ENCODE measurements at regions not wholly inside any gene's neighbourhood (a gene's known extent, or its start where the extent isn't known, plus 50 kb on each side); places are given as distances from the start of the nearest gene placed in this dataset.

DNA sequence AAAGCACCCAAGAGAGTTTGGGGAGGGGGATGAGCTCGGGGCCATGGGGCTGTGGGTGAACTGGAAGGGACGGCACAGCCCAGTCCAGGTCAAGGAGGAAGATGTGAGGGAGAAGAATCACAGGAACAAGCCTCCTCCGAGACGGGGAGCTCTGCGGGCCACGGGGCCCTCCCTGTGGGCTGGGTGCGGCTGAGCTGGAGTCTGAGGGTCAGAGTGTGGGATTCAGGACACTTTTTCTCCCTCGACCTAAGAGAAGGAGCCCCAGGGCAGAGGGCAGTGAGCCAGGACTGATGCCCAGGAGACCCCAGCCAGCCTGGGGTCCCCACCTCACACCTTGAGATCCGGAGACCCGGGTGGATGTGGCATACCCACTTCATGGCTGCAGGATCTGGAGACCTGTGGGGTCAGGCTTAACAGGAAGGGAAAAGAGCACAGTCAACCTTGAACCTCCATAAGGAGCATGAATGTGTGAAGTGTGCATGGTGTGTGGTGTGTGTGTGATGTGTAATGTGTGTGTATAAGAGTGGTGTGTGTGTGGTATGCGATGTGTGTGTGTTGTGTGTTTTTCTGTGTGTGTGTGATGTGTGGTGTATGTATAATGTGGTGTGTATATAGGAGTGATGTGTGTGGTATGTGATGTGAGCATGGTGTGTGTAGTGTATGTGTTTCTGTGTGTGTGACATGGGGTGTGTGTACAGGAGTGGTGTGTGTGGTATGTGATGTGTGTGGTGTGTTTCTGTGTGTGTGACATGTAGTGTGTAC, 504.6 kb downstream of the BRD1 start:
- TF ChIP-seq, protein P1, sequence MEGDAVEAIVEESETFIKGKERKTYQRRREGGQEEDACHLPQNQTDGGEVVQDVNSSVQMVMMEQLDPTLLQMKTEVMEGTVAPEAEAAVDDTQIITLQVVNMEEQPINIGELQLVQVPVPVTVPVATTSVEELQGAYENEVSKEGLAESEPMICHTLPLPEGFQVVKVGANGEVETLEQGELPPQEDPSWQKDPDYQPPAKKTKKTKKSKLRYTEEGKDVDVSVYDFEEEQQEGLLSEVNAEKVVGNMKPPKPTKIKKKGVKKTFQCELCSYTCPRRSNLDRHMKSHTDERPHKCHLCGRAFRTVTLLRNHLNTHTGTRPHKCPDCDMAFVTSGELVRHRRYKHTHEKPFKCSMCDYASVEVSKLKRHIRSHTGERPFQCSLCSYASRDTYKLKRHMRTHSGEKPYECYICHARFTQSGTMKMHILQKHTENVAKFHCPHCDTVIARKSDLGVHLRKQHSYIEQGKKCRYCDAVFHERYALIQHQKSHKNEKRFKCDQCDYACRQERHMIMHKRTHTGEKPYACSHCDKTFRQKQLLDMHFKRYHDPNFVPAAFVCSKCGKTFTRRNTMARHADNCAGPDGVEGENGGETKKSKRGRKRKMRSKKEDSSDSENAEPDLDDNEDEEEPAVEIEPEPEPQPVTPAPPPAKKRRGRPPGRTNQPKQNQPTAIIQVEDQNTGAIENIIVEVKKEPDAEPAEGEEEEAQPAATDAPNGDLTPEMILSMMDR (conservative IDR thresholded peaks at IDR 0.05; ENCODE audit: low read length): no peak
- no peak for TF ChIP-seq EZH2phosphoT487 (IDR thresholded peaks at IDR 0.05; ENCODE audit: borderline replicate concordance)
